ENCODE measurements at regions not wholly inside any gene's neighbourhood (a gene's known extent, or its start where the extent isn't known, plus 50 kb on each side); places are given as distances from the start of the nearest gene placed in this dataset.
"Not testable (repeated sequence)": the region's sequence is repeated elsewhere in the genome, so short reads cannot be mapped to it uniquely, and the experiment has no call there.

DNA sequence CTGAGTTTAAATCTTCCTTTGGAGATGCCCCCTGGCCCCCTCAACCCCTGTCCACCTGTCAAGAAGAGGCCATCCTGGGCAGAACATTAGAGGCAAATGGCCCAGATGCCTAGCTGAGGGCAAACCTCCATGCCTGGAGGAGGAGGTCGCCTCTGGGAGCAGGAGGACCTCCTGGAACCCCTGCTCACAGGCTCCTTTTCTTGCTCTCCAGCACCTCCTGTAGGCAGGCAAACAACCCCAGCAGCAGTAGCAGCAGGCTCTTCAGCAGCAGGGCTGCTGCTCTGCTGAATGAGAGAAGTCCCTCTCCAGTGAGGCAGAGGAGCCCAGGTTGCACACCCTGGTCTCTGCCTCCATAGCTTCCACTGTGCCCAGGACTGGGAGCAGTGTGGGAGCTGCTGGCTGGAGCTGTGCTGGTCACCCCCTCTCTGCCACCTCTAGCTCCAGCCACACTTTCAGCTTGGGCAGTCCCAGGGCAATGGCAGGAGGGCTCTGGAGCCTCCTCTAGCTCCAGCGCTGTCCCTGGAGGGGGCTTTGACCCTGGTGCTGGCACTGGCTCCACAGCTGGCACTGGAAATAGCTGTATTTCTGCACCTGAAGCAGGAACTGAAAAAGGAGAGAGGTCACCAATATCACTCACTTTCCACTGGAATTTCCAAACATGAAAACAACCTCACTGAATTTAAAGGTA, 1494.5 kb upstream of the TPTE start:
- TF ChIP-seq, protein P1, sequence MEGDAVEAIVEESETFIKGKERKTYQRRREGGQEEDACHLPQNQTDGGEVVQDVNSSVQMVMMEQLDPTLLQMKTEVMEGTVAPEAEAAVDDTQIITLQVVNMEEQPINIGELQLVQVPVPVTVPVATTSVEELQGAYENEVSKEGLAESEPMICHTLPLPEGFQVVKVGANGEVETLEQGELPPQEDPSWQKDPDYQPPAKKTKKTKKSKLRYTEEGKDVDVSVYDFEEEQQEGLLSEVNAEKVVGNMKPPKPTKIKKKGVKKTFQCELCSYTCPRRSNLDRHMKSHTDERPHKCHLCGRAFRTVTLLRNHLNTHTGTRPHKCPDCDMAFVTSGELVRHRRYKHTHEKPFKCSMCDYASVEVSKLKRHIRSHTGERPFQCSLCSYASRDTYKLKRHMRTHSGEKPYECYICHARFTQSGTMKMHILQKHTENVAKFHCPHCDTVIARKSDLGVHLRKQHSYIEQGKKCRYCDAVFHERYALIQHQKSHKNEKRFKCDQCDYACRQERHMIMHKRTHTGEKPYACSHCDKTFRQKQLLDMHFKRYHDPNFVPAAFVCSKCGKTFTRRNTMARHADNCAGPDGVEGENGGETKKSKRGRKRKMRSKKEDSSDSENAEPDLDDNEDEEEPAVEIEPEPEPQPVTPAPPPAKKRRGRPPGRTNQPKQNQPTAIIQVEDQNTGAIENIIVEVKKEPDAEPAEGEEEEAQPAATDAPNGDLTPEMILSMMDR (IDR thresholded peaks at IDR 0.05): not testable (repeated sequence)
- TF ChIP-seq POLR2A (IDR thresholded peaks at IDR 0.05): not testable (repeated sequence)

All from heart left ventricle (tissue), 13 donors.